ENCODE measurements at regions not wholly inside any gene's neighbourhood (a gene's known extent, or its start where the extent isn't known, plus 50 kb on each side); places are given as distances from the start of the nearest gene placed in this dataset.
"Not testable (repeated sequence)": the region's sequence is repeated elsewhere in the genome, so short reads cannot be mapped to it uniquely, and the experiment has no call there.

DNA sequence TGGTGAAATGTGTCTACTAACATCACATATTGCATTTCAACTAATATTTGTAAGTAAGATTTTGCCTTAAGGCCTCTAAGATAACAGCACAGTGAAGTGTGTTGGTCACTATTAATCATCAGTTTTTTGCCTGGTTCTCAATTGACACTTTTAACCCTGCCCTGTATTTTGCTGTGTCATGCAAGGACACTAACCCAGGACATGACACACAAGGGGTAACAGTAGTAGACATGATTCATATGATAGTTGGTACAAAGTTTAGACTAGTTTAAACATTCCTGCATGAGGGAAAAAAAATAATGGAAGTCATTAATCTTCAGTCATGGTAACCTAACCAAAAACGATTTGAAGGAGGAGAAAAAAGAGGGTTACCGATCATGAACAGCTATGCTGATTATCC, 207.0 kb downstream of the DEPDC1B start:
- TF ChIP-seq, protein P1, sequence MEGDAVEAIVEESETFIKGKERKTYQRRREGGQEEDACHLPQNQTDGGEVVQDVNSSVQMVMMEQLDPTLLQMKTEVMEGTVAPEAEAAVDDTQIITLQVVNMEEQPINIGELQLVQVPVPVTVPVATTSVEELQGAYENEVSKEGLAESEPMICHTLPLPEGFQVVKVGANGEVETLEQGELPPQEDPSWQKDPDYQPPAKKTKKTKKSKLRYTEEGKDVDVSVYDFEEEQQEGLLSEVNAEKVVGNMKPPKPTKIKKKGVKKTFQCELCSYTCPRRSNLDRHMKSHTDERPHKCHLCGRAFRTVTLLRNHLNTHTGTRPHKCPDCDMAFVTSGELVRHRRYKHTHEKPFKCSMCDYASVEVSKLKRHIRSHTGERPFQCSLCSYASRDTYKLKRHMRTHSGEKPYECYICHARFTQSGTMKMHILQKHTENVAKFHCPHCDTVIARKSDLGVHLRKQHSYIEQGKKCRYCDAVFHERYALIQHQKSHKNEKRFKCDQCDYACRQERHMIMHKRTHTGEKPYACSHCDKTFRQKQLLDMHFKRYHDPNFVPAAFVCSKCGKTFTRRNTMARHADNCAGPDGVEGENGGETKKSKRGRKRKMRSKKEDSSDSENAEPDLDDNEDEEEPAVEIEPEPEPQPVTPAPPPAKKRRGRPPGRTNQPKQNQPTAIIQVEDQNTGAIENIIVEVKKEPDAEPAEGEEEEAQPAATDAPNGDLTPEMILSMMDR (IDR thresholded peaks at IDR 0.05), result no peak
- ATAC-seq (no peak), DNase-seq (no peak)
- H3K36me3 ChIP-seq, result no peaks in the 10 kb centered on the region
- no peaks in the 10 kb centered on the region for H3K4me1 ChIP-seq
- no peak overlapping the region for H3K27ac ChIP-seq
- no peaks in the 10 kb centered on the region for H3K27me3 ChIP-seq
- no peak overlapping the region for H3K4me3 ChIP-seq
- intact Hi-C loops (cut with DNase I), result no loop called here
- H3K9me3 ChIP-seq, result no peaks in the 10 kb centered on the region

DNA sequence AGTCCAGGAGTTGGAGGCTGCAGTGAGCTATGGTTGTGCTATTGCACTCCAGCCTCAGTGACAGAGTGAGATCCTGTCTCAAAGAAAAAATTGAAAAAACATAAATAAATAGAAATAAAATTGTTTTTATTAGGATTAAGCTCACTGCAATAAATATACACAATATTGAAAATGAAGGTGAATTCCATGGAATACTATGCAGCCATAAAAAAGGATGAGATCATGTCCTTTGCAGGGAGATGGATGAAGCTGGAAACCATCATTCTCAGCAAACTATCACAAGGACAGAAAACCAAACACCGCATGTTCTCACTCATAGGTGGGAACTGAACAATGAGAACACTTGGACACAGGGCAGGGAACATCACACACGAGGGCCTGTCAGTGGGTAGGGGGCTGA, 207.6 kb downstream of the DEPDC1B start:
- H3K9me3 ChIP-seq; intact Hi-C loops (cut with DNase I); H3K36me3 ChIP-seq; H3K27ac ChIP-seq; DNase-seq; H3K4me3 ChIP-seq; H3K27me3 ChIP-seq; ATAC-seq; H3K4me1 ChIP-seq: not testable (repeated sequence)

DNA sequence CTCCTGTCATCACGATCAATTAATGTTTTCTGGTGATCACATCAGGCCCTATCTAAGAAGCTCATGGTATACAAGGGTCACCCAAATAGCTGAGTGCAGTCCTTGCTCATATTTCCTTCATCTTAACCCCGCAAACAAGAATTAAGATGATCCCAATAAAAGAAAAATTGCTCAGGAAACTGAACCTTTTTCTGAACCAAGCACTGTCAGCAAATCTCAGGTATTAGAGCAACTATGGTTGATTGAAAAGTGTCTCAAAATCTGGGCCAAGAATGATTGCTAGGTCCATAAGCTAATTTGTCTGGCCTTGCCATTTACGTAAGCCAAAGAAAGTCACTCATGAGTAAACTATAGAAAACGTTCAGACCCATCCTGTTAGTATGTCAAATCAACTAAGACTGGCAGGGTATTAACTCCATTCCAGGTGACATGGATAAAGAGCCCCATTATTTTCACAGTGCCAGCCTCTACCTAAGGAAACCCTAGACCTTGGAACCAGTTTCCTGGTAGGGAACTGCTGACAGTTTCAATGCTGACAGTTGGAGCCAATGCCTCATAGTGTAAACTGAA, 209.3 kb downstream of the DEPDC1B start:
- no peak for DNase-seq
- Histone ChIP-seq H3K27ac (no peak overlapping the region), H3K4me1 (no peaks in the 10 kb centered on the region), H3K4me3 (no peak overlapping the region), H3K36me3 (no peaks in the 10 kb centered on the region), H3K9me3 (no peaks in the 10 kb centered on the region), H3K27me3 (no peaks in the 10 kb centered on the region)
- ATAC-seq, result no peak
- TF ChIP-seq, protein P1 (IDR thresholded peaks at IDR 0.05), result no peak
- intact Hi-C loops (cut with DNase I), result no loop called here

- H3K36me3 ChIP-seq, result no peaks in the 10 kb centered on the region
- no peak for ATAC-seq
- H3K9me3 ChIP-seq, result no peaks in the 10 kb centered on the region
- H3K27me3 ChIP-seq, result no peaks in the 10 kb centered on the region
- intact Hi-C loops (cut with DNase I), result no loop called here
- no peak overlapping the region for H3K4me3 ChIP-seq
- DNase-seq, result no peak
- H3K4me1 ChIP-seq, result no peaks in the 10 kb centered on the region
- H3K27ac ChIP-seq, result no peak overlapping the region
- TF ChIP-seq, protein P1 (IDR thresholded peaks at IDR 0.05), result no peak
Measured at GRCh38 chr5:60489856-60490255, 210.1 kb downstream of the DEPDC1B start.

DNA sequence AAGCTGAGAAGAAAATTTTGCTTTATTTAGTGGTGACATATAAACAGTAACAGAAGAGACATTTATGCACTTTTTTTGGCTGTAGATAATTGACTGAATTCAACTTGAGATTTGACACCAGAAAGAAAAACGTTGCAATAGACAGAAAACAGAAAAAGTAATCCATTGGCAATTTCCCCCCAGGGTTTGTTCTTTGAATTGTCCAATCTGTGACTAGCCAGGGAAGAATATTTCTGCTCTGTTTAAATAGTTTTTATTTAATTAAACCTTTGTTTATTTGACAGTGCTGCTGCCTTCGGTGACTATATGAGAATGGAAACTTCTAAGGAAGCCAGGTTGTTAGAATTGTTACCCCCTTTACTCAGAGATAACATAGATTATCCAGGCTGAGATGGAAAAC, 210.6 kb downstream of the DEPDC1B start:
- Histone ChIP-seq H3K27ac (no peak overlapping the region), H3K4me1 (no peaks in the 10 kb centered on the region), H3K9me3 (no peaks in the 10 kb centered on the region), H3K4me3 (no peak overlapping the region), H3K36me3 (no peaks in the 10 kb centered on the region), H3K27me3 (no peaks in the 10 kb centered on the region)
- TF ChIP-seq, protein P1 (IDR thresholded peaks at IDR 0.05), result no peak
- DNase-seq, result no peak
- intact Hi-C loops (cut with DNase I), result no loop called here
- no peak for ATAC-seq

DNA sequence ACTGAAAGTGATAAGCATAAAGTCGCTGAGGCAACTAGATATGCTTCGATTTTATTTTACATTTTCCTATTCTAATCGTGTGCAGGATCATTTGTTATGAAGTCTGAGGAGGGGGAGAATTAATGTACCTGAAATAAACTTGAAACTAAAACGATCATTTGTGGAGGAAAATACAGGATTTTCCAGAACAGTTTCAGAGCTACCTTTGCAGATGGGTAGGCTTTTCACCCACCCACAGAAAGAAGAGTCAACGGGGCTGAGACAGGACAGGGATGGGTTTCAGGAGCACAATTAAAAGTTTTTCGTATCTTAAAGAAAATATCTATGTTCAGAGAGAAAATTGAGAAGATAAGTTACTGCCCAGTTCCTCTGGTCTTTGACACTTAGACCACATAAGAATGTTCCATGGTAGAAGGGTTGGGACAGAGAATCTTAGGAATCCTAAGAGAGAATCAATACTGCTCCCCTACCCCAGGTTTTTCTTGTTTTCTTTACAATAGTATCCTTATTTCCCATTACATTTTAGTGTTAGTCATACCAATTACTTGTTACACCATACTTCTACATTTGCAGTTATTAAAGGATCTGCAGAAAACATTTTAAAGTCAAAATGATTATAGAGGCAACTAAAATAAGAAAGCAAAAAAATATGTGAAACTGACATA, 211.4 kb downstream of the DEPDC1B start:
- H3K27ac ChIP-seq, result no peak overlapping the region
- ATAC-seq (no peak), DNase-seq (no peak)
- H3K4me3 ChIP-seq, result no peak overlapping the region
- intact Hi-C loops (cut with DNase I), result no loop called here
- H3K4me1 ChIP-seq, result no peaks in the 10 kb centered on the region
- no peaks in the 10 kb centered on the region for H3K36me3 ChIP-seq
- TF ChIP-seq, protein P1 (IDR thresholded peaks at IDR 0.05), result no peak
- no peaks in the 10 kb centered on the region for H3K9me3 ChIP-seq
- no peaks in the 10 kb centered on the region for H3K27me3 ChIP-seq

Measured in left lung (tissue), 4 donors.